Testis (tissue), 2 donors: ENCODE measurements at regions not wholly inside any gene's neighbourhood (a gene's known extent, or its start where the extent isn't known, plus 50 kb on each side); places are given as distances from the start of the nearest gene placed in this dataset.

ENCODE experiments used
- DNase-seq: peaks from one replicate; pipeline ENCODE4 v3.0.0-alpha.2; 2019
- H3K27ac ChIP-seq, 2 donors: fragments of 200-600 bp; sonication (generic); one replicate each; pipeline ENCODE4 v1.5.1; 2019
- H3K27me3 ChIP-seq: fragments of 200-600 bp; sonication (generic); one replicate; pipeline ENCODE4 v1.5.1; 2019
- H3K36me3 ChIP-seq: fragments of 200-600 bp; sonication (generic); one replicate; pipeline ENCODE4 v1.5.1; 2017; ENCODE audit warnings: low read depth; ENCODE audit errors: missing control alignments
- H3K4me1 ChIP-seq: fragments of 200-600 bp; sonication (generic); one replicate; pipeline ENCODE4 v1.5.1; 2019
- H3K4me3 ChIP-seq, 2 donors: fragments of 200-600 bp; sonication (generic); one replicate each; pipeline ENCODE4 v1.5.1; 2017 to 2019
- H3K9me3 ChIP-seq: fragments of 200-600 bp; sonication (generic); one replicate; pipeline ENCODE4 v1.5.1; 2017
- POLR2A ChIP-seq: fragments of 450-650 bp; IDR thresholded peaks from one replicate; pipeline ENCODE4 v1.6.1; 2017; ENCODE audit warnings: antibody characterized with exemption, mild to moderate bottlenecking, moderate library complexity
- WGBS, 2 donors: methylation state at CpG; one replicate each; pipeline ENCODE4 v1.1.5; 2018; 5-methylcytosine and 5-hydroxymethylcytosine counted together
- intact Hi-C: fragments of 100-400 bp; cut with DNase I; formaldehyde crosslinking; loops from one replicate; pipeline ENCODE4 v1.15.1; 2023; ENCODE audit warnings: low total_unique reads
- TF ChIP-seq, protein P1 (sequence below), 3 experiments: fragments of 450-650 bp in 2 of 3; fragments of 200-600 bp in 1 of 3; sonication (generic) in 1 of 3; IDR thresholded peaks; one replicate each; pipeline ENCODE4 v1.5.1; 2016 to 2019; ENCODE audit warnings: antibody characterized with exemption in 3 of 3, mild to moderate bottlenecking in 2 of 3, moderate library complexity in 1 of 3

DNA sequence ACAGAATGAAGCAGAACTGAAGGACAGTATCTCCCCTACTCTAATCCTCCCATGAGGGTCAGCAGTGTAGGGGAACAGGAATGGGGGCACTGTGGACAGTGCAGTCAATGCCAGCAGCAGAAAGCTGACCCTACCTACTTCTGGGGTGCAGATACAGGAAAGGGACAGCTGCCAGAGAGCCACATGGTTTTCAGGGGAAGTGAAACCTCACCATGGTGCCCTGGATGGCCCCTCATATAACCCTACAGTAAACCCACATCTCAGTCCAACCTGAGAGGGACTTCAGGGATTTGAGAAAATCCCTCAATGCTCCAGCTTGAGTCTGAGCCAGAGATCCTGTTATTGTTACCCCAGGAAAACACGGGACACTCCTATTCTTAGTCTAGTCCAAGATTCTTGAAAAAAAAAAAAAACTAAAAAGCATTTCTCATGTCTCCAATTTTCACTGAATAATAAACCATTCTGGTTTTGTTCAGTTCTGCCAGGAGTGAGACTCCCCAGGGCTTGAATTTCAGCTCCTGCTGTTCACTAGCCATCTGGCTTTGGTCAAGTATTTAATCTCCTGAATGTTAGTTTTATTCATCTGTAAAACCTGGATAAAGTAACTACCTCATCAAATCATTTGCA lies 511.6 kb upstream of the ARGLU1 start:
- H3K4me1 ChIP-seq: no peaks in the 10 kb centered on the region
- no peaks in the 10 kb centered on the region for H3K9me3 ChIP-seq
- H3K4me3 ChIP-seq: no peak overlapping the region
- no peak overlapping the region for H3K27ac ChIP-seq
- intact Hi-C loops: no loop called here
- no peak for TF ChIP-seq POLR2A
- TF ChIP-seq, protein P1, sequence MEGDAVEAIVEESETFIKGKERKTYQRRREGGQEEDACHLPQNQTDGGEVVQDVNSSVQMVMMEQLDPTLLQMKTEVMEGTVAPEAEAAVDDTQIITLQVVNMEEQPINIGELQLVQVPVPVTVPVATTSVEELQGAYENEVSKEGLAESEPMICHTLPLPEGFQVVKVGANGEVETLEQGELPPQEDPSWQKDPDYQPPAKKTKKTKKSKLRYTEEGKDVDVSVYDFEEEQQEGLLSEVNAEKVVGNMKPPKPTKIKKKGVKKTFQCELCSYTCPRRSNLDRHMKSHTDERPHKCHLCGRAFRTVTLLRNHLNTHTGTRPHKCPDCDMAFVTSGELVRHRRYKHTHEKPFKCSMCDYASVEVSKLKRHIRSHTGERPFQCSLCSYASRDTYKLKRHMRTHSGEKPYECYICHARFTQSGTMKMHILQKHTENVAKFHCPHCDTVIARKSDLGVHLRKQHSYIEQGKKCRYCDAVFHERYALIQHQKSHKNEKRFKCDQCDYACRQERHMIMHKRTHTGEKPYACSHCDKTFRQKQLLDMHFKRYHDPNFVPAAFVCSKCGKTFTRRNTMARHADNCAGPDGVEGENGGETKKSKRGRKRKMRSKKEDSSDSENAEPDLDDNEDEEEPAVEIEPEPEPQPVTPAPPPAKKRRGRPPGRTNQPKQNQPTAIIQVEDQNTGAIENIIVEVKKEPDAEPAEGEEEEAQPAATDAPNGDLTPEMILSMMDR (IDR thresholded peaks at IDR 0.05): no peak
- no peak for DNase-seq
- 53 to 55% methylated on average over 1 of the region's 1 CpG for WGBS, 2 donors
- H3K36me3 ChIP-seq: no peaks in the 10 kb centered on the region
- no peaks in the 10 kb centered on the region for H3K27me3 ChIP-seq

DNA sequence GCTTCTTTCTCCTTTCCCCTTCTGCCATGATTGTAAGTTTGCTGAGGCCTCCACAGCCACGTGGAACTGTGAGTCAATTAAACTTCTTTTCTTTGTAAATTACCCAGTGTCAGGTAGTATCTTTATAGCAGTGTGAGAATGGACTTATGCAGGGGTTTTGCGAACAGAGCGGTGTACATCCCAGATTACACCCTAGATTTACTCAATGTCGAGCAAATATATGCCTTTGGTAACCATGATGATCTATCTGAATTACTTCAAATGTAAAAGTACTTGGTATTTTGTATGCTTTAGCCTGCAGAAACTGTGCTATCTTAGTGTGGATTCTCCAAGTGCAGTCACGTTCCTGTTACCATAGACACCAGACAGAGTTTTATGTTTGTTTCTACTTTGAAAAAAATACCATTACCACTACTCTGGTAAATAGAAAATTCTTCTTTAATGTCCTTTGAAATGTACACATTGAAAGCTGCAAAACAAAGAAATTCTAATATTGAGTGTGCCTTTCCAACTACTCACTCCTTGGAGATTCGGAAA lies 510.4 kb upstream of the ARGLU1 start:
- DNase-seq: no peak
- TF ChIP-seq, protein P1 (IDR thresholded peaks at IDR 0.05): no peak
- no peak for TF ChIP-seq POLR2A
- 79 to 80% methylated on average over 6 of the region's 6 CpGs for WGBS, 2 donors
- no peaks in the 10 kb centered on the region for H3K27me3 ChIP-seq
- H3K4me3 ChIP-seq: no peak overlapping the region
- H3K36me3 ChIP-seq: no peaks in the 10 kb centered on the region
- no peaks in the 10 kb centered on the region for H3K4me1 ChIP-seq
- intact Hi-C loops: no loop called here
- no peaks in the 10 kb centered on the region for H3K9me3 ChIP-seq
- no peak overlapping the region for H3K27ac ChIP-seq

DNA sequence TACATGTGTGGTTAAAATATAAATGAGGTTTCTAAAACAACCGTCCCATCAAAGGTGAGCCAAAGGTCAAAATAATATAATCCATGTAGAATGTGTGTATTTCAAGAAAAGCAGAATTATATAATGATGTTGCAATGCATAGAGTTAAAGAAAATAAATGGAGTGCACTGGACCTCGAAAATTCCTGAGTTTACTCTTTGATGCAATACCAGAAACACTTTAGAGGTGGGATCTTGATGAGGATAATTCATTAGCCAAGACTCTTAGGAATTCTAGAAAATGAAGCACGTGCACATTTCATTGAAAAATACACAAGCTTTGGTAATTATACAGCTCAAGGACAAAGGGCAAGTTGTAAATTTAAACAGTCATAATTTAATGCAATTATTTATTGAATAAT lies 508.9 kb upstream of the ARGLU1 start:
- DNase-seq: no peak
- intact Hi-C loops: no loop called here
- no peak overlapping the region for H3K27ac ChIP-seq
- no peaks in the 10 kb centered on the region for H3K36me3 ChIP-seq
- H3K4me3 ChIP-seq: no peak overlapping the region
- TF ChIP-seq, protein P1 (IDR thresholded peaks at IDR 0.05): no peak
- no peak for TF ChIP-seq POLR2A
- H3K9me3 ChIP-seq: no peaks in the 10 kb centered on the region
- 76 to 79% methylated on average over 3 of the region's 3 CpGs for WGBS, 2 donors
- no peaks in the 10 kb centered on the region for H3K4me1 ChIP-seq
- no peaks in the 10 kb centered on the region for H3K27me3 ChIP-seq

DNA sequence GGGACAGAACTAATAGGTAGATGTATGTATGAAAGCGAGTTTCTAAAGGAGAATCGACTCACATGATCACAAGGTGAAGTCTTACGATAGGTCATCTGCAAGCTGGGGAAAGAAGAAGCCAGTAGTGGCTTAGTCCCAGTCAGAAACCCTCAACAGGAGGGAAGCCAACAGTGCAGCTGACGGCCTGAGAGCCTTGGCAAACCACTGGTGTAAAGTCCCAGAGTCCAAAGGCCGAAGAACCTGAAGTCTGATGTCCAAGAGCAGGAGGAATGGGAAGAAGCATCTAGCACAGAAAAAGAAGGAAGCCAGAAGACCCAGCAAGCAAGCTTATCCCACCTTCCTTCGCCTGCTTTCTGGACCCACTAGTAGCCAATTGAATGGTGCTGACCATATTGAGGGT lies 507.6 kb upstream of the ARGLU1 start:
- no peaks in the 10 kb centered on the region for H3K27me3 ChIP-seq
- WGBS, 2 donors: 96 to 97% methylated on average over 6 of the region's 6 CpGs
- TF ChIP-seq, protein P1 (IDR thresholded peaks at IDR 0.05): no peak
- TF ChIP-seq POLR2A: no peak

DNA sequence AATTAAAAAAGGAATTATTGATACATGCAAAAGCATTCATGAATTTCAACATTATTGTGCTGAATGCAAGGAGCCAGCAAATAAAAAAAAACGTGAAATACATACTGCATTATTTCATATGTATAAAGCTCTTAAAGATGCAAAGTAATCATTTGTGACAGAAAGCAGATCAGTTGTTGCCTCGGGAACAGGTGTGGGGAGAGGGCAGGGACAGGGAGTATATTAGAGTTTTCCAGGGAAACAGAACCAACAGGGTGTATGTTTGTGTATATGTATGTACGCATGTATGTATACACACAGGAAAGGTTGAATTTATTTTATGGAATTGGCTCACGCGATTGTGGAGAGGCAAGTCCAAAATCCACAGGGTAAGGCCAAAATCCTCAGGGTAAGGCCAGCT lies 502.9 kb upstream of the ARGLU1 start:
- Histone ChIP-seq H3K27me3 (no peaks in the 10 kb centered on the region), H3K9me3 (no peaks in the 10 kb centered on the region), H3K36me3 (no peaks in the 10 kb centered on the region), H3K4me1 (no peaks in the 10 kb centered on the region), H3K4me3 (no peak overlapping the region), H3K27ac (no peak overlapping the region)
- no peak for DNase-seq
- intact Hi-C loops: no loop called here
- no peak for TF ChIP-seq POLR2A
- TF ChIP-seq, protein P1 (IDR thresholded peaks at IDR 0.05): no peak
- WGBS, 2 donors: 74 to 75% methylated on average over 5 of the region's 5 CpGs

More for the DNA sequence above, 507.6 kb upstream of the ARGLU1 start:
- Histone ChIP-seq H3K27ac (no peak overlapping the region), H3K4me1 (no peaks in the 10 kb centered on the region), H3K9me3 (no peaks in the 10 kb centered on the region), H3K36me3 (no peaks in the 10 kb centered on the region), H3K4me3 (no peak overlapping the region)
- intact Hi-C loops: no loop called here
- DNase-seq: no peak
